ENCODE measurements at regions not wholly inside any gene's neighbourhood (a gene's known extent, or its start where the extent isn't known, plus 50 kb on each side); places are given as distances from the start of the nearest gene placed in this dataset.

GRCh38 chr16:49181791-49182518 lies 99.7 kb downstream of the CBLN1 start:
- TF ChIP-seq POLR2A (IDR thresholded peaks at IDR 0.05) (no peak), CTCF (IDR thresholded peaks at IDR 0.05) (no peak), POLR2AphosphoS5 (IDR thresholded peaks at IDR 0.05) (peak in 1 of 3 donors; percentile 13)
